ENCODE measurements at regions not wholly inside any gene's neighbourhood (a gene's known extent, or its start where the extent isn't known, plus 50 kb on each side); places are given as distances from the start of the nearest gene placed in this dataset.

DNA sequence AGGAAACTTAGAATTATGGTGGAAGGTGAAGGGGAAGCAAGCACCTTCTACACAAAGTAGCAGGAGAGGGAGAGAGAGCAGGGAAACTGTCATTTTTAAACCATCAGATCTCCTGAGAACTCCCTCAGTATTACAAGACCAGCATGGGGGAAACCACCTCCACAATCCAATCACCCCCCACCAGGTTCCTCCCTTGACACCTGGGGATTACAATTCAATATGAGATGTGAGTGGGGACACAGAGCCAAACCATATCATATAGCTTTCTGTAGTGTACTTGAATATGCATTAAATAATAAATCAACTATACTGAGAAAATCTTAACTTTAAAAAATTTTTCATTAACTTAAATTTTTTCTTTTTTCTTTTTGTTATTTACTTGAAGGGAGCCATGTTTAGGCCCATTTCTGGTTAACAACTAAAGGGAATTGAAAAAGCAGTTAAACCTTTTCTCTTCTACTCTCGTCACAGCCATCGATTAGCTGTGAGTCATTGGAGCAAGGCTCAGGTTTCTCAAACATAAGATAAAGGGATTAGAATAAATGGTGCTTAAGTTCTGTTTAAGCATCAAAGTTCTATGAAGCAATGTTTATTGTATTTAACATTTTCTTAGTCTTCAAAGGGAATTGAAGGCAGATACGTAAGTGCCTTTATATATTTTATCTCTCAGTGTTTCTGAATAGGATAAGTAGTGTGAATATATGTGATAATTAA, 72.2 kb upstream of the DPT start (continued):
- TF ChIP-seq SMARCC2 (IDR thresholded peaks at IDR 0.05) (peak; percentile 97), CBX1 (IDR thresholded peaks at IDR 0.05; ENCODE audit: low read depth) (no peak), SIX4 (CRISPR knock-in tag; IDR thresholded peaks at IDR 0.05) (peak; percentile 100), ZNF274 (CRISPR knock-in tag; IDR thresholded peaks at IDR 0.05) (no peak), ATF7 (IDR thresholded peaks at IDR 0.05) (no peak; the same call in 1 of the 2 replicates), ATF7 (CRISPR knock-in tag; IDR thresholded peaks at IDR 0.05) (no peak; the same call in 1 of the 2 replicates), SNAPC2 (CRISPR knock-in tag; IDR thresholded peaks at IDR 0.05) (no peak), ZNF282 (IDR thresholded peaks at IDR 0.05; ENCODE audit: partially characterized antibody) (no peak), STAG1 (CRISPR knock-in tag; IDR thresholded peaks at IDR 0.05) (peak; percentile 36), NR2F6 (IDR thresholded peaks at IDR 0.05) (peak; percentile 58; the same call in 1 of the 2 replicates), NR2F6 (CRISPR knock-in tag; IDR thresholded peaks at IDR 0.05) (peak; percentile 56; the same call in 1 of the 2 replicates), ELF4 (CRISPR knock-in tag; IDR thresholded peaks at IDR 0.05; ENCODE audit: borderline replicate concordance) (peak; percentile 36; the same call in 1 of the 2 replicates), MAFF (IDR thresholded peaks at IDR 0.05; ENCODE audit: low read depth, low read length) (no peak)
- TF ChIP-seq, protein P1, sequence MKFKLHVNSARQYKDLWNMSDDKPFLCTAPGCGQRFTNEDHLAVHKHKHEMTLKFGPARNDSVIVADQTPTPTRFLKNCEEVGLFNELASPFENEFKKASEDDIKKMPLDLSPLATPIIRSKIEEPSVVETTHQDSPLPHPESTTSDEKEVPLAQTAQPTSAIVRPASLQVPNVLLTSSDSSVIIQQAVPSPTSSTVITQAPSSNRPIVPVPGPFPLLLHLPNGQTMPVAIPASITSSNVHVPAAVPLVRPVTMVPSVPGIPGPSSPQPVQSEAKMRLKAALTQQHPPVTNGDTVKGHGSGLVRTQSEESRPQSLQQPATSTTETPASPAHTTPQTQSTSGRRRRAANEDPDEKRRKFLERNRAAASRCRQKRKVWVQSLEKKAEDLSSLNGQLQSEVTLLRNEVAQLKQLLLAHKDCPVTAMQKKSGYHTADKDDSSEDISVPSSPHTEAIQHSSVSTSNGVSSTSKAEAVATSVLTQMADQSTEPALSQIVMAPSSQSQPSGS (CRISPR knock-in tag; IDR thresholded peaks at IDR 0.05): peak; percentile 83
- TF ChIP-seq, protein P2, sequence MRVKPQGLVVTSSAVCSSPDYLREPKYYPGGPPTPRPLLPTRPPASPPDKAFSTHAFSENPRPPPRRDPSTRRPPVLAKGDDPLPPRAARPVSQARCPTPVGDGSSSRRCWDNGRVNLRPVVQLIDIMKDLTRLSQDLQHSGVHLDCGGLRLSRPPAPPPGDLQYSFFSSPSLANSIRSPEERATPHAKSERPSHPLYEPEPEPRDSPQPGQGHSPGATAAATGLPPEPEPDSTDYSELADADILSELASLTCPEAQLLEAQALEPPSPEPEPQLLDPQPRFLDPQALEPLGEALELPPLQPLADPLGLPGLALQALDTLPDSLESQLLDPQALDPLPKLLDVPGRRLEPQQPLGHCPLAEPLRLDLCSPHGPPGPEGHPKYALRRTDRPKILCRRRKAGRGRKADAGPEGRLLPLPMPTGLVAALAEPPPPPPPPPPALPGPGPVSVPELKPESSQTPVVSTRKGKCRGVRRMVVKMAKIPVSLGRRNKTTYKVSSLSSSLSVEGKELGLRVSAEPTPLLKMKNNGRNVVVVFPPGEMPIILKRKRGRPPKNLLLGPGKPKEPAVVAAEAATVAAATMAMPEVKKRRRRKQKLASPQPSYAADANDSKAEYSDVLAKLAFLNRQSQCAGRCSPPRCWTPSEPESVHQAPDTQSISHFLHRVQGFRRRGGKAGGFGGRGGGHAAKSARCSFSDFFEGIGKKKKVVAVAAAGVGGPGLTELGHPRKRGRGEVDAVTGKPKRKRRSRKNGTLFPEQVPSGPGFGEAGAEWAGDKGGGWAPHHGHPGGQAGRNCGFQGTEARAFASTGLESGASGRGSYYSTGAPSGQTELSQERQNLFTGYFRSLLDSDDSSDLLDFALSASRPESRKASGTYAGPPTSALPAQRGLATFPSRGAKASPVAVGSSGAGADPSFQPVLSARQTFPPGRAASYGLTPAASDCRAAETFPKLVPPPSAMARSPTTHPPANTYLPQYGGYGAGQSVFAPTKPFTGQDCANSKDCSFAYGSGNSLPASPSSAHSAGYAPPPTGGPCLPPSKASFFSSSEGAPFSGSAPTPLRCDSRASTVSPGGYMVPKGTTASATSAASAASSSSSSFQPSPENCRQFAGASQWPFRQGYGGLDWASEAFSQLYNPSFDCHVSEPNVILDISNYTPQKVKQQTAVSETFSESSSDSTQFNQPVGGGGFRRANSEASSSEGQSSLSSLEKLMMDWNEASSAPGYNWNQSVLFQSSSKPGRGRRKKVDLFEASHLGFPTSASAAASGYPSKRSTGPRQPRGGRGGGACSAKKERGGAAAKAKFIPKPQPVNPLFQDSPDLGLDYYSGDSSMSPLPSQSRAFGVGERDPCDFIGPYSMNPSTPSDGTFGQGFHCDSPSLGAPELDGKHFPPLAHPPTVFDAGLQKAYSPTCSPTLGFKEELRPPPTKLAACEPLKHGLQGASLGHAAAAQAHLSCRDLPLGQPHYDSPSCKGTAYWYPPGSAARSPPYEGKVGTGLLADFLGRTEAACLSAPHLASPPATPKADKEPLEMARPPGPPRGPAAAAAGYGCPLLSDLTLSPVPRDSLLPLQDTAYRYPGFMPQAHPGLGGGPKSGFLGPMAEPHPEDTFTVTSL (CRISPR knock-in tag; IDR thresholded peaks at IDR 0.05; ENCODE audit: borderline replicate concordance): peak; percentile 98; the same call in 1 of the 2 replicates
- TF ChIP-seq, protein P3, sequence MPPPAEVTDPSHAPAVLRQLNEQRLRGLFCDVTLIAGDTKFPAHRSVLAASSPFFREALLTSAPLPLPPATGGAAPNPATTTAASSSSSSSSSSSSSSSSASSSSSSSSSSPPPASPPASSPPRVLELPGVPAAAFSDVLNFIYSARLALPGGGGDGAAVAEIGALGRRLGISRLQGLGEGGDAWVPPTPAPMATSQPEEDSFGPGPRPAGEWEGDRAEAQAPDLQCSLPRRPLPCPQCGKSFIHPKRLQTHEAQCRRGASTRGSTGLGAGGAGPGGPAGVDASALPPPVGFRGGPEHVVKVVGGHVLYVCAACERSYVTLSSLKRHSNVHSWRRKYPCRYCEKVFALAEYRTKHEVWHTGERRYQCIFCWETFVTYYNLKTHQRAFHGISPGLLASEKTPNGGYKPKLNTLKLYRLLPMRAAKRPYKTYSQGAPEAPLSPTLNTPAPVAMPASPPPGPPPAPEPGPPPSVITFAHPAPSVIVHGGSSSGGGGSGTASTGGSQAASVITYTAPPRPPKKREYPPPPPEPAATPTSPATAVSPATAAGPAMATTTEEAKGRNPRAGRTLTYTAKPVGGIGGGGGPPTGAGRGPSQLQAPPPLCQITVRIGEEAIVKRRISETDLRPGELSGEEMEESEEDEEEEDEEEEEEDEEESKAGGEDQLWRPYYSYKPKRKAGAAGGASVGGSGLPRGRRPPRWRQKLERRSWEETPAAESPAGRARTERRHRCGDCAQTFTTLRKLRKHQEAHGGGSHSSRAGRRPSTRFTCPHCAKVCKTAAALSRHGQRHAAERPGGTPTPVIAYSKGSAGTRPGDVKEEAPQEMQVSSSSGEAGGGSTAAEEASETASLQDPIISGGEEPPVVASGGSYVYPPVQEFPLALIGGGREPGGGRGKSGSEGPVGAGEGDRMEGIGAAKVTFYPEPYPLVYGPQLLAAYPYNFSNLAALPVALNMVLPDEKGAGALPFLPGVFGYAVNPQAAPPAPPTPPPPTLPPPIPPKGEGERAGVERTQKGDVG (CRISPR knock-in tag; IDR thresholded peaks at IDR 0.05; ENCODE audit: borderline replicate concordance): no peak
- TF ChIP-seq, protein P4, sequence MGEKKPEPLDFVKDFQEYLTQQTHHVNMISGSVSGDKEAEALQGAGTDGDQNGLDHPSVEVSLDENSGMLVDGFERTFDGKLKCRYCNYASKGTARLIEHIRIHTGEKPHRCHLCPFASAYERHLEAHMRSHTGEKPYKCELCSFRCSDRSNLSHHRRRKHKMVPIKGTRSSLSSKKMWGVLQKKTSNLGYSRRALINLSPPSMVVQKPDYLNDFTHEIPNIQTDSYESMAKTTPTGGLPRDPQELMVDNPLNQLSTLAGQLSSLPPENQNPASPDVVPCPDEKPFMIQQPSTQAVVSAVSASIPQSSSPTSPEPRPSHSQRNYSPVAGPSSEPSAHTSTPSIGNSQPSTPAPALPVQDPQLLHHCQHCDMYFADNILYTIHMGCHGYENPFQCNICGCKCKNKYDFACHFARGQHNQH (CRISPR knock-in tag; IDR thresholded peaks at IDR 0.05): no peak; the same call in 1 of the 2 replicates
- TF ChIP-seq, protein P5, sequence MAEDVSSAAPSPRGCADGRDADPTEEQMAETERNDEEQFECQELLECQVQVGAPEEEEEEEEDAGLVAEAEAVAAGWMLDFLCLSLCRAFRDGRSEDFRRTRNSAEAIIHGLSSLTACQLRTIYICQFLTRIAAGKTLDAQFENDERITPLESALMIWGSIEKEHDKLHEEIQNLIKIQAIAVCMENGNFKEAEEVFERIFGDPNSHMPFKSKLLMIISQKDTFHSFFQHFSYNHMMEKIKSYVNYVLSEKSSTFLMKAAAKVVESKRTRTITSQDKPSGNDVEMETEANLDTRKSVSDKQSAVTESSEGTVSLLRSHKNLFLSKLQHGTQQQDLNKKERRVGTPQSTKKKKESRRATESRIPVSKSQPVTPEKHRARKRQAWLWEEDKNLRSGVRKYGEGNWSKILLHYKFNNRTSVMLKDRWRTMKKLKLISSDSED (CRISPR knock-in tag; IDR thresholded peaks at IDR 0.05): no peak
